ENCODE measurements at regions not wholly inside any gene's neighbourhood (a gene's known extent, or its start where the extent isn't known, plus 50 kb on each side); places are given as distances from the start of the nearest gene placed in this dataset.
"Not testable (repeated sequence)": the region's sequence is repeated elsewhere in the genome, so short reads cannot be mapped to it uniquely, and the experiment has no call there.

GRCh38 chr10:76764921-76765320, 872.7 kb downstream of the KCNMA1 start:
- H3K4me1 Mint-ChIP-seq (ENCODE audit: low read depth); CTCF ChIA-PET; POLR2A ChIA-PET; H3K27me3 Mint-ChIP-seq (ENCODE audit: low read depth); ATAC-seq; H3K36me3 Mint-ChIP-seq (ENCODE audit: low read depth); H3K4me3 Mint-ChIP-seq; DNase-seq; H3K9me3 Mint-ChIP-seq (ENCODE audit: insufficient read depth); H3K27ac Mint-ChIP-seq: not testable (repeated sequence)

DNA sequence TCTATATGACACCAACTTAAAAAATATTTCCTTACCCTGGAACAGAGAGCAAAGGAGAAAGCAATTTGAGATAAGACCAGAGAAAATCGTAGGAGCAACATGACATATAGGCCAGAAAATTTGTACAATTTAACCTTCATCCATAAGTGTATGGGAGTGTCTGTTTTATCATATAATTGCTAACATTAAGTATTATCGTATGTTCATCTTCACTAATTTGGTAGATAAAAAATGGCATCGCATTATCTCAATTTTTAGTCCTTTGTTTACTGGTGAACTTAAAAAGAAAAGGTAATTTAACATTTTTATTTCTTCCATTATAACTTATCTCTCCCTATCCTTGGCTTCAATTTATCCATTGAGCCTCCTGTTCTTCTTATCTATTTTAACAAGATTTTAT, 873.4 kb downstream of the KCNMA1 start:
- ChIA-PET CTCF (no interaction called here), POLR2A (no interaction called here)
- DNase-seq (no peak), ATAC-seq (no peak)
- no peaks in the 10 kb centered on the region for H3K9me3 Mint-ChIP-seq (ENCODE audit: insufficient read depth)
- H3K27me3 Mint-ChIP-seq (ENCODE audit: low read depth) = no peaks in the 10 kb centered on the region
- H3K36me3 Mint-ChIP-seq (ENCODE audit: low read depth) = no peaks in the 10 kb centered on the region
- H3K27ac Mint-ChIP-seq = no peak overlapping the region
- H3K4me1 Mint-ChIP-seq (ENCODE audit: low read depth) = no peaks in the 10 kb centered on the region
- no peak overlapping the region for H3K4me3 Mint-ChIP-seq

GRCh38 chr10:76763376-76763775, 874.2 kb downstream of the KCNMA1 start:
- Mint-ChIP-seq H3K27me3 (ENCODE audit: low read depth) (no peaks in the 10 kb centered on the region), H3K4me1 (ENCODE audit: low read depth) (no peaks in the 10 kb centered on the region), H3K9me3 (ENCODE audit: insufficient read depth) (no peaks in the 10 kb centered on the region), H3K36me3 (ENCODE audit: low read depth) (no peaks in the 10 kb centered on the region), H3K4me3 (no peak overlapping the region), H3K27ac (no peak overlapping the region)
- DNase-seq = no peak
- ChIA-PET POLR2A (no interaction called here), CTCF (no interaction called here)
- ATAC-seq = no peak

DNA sequence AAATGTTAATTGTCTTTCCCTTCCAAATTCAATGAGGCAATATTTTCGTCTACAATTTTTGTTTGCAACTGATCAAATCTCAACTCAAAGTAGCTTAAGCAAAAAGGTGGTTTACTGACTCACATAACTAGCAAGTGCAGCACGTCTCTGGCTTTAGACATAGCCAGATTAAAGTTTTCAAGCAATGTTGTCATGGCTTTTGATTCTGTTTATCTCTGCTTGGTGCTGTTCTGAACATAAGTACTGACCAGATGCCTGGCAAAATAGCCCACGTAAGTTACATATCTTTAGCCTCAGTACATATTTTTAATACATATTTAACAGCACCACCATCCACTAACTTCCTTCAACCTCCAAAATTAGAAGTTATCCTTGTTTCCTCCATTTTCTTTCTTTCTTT, 877.9 kb downstream of the KCNMA1 start:
- H3K9me3 Mint-ChIP-seq (ENCODE audit: insufficient read depth) = no peaks in the 10 kb centered on the region
- ChIA-PET CTCF (no interaction called here), POLR2A (no interaction called here)
- DNase-seq = no peak
- H3K36me3 Mint-ChIP-seq (ENCODE audit: low read depth) = no peaks in the 10 kb centered on the region
- no peaks in the 10 kb centered on the region for H3K4me1 Mint-ChIP-seq (ENCODE audit: low read depth)
- H3K27me3 Mint-ChIP-seq (ENCODE audit: low read depth) = no peaks in the 10 kb centered on the region
- ATAC-seq = no peak
- no peak overlapping the region for H3K4me3 Mint-ChIP-seq
- H3K27ac Mint-ChIP-seq = no peak overlapping the region

- DNase-seq (no peak), ATAC-seq (no peak)
- Mint-ChIP-seq H3K27ac (no peak overlapping the region), H3K4me1 (ENCODE audit: low read depth) (no peaks in the 10 kb centered on the region), H3K36me3 (ENCODE audit: low read depth) (no peaks in the 10 kb centered on the region), H3K4me3 (no peak overlapping the region), H3K27me3 (ENCODE audit: low read depth) (no peaks in the 10 kb centered on the region), H3K9me3 (ENCODE audit: insufficient read depth) (no peaks in the 10 kb centered on the region)
- ChIA-PET POLR2A (no interaction called here), CTCF (no interaction called here)
These were observed 894.4 kb downstream of the KCNMA1 start for GRCh38 chr10:76743169-76743568.

- ChIA-PET POLR2A (no interaction called here), CTCF (no interaction called here)
- H3K9me3 Mint-ChIP-seq (ENCODE audit: insufficient read depth) = no peaks in the 10 kb centered on the region
- ATAC-seq = no peak
- H3K27ac Mint-ChIP-seq = no peak overlapping the region
- H3K4me3 Mint-ChIP-seq = no peak overlapping the region
- H3K36me3 Mint-ChIP-seq (ENCODE audit: low read depth) = no peaks in the 10 kb centered on the region
- H3K4me1 Mint-ChIP-seq (ENCODE audit: low read depth) = peaks cover 5% of the 10 kb centered on the region
- DNase-seq = no peak
- no peaks in the 10 kb centered on the region for H3K27me3 Mint-ChIP-seq (ENCODE audit: low read depth)
These were observed 897.1 kb downstream of the KCNMA1 start for GRCh38 chr10:76740514-76740913.

DNA sequence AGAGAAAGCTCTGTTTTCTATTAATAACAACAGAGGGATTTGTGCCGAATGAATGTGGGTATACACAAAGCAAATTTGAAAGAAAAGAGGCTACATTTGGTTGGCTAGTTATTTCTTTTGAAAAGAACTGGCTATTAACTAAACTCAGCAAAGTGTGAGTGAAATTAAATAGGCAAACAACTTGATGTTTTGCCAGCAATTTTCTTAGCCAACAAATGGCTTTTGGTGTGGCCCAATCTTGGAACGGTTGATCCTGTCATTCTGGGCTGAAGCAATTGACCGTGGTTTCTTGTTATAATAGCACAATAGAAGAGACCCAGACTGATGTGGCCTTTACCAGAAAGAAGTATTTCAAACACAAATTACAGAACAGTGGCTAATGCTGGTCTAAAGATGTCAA, 898.6 kb downstream of the KCNMA1 start:
- no peak for DNase-seq
- Mint-ChIP-seq H3K36me3 (ENCODE audit: low read depth) (no peaks in the 10 kb centered on the region), H3K9me3 (ENCODE audit: insufficient read depth) (no peaks in the 10 kb centered on the region), H3K27me3 (ENCODE audit: low read depth) (no peaks in the 10 kb centered on the region), H3K4me1 (ENCODE audit: low read depth) (peaks cover 5% of the 10 kb centered on the region), H3K27ac (no peak overlapping the region), H3K4me3 (no peak overlapping the region)
- POLR2A ChIA-PET = no interaction called here
- ATAC-seq = no peak
- CTCF ChIA-PET = no interaction called here

DNA sequence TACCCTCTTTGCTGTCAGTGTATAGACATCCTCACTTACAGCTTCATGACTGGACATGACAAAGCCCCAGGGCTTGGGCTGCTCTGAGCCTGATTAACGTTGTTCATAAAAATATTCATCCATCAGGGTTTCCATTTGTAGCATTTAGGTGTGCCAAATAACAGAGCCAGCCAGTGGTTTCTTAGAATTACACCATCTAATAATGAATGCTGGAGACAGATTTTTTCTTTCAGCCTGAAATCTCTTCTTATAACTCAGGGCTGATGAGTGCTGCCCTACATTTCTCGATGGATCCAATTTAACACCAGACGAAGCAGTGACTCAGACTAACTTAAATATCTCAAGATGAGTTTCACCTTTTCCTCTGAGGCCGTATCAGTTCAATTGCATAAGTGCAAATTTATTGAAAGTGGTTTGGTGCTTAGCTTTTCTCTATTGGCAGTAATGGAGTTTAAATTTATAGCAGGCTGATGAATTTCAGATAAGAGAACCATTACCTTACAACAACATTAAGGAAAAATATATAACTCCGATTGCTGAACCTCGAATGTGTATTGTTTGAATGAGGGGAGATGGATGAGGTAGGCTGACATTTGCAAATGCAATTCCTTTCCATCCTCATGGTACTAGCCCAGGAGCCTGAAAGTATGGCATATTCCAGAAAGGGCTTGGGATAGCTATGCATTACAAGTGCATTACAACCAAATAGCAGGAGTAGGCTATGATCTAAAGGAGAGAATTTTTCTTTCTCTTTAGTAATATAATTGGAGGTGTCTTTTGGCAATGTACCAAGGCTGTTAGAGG, 900.6 kb downstream of the KCNMA1 start:
- H3K27me3 Mint-ChIP-seq (ENCODE audit: low read depth) = no peaks in the 10 kb centered on the region
- peaks cover 5% of the 10 kb centered on the region for H3K4me1 Mint-ChIP-seq (ENCODE audit: low read depth)
- ATAC-seq = no peak
- H3K36me3 Mint-ChIP-seq (ENCODE audit: low read depth) = no peaks in the 10 kb centered on the region
- H3K9me3 Mint-ChIP-seq (ENCODE audit: insufficient read depth) = peaks cover 2% of the 10 kb centered on the region
- no peak for DNase-seq
- H3K27ac Mint-ChIP-seq = no peak overlapping the region
- CTCF ChIA-PET = no interaction called here
- POLR2A ChIA-PET = no interaction called here
- H3K4me3 Mint-ChIP-seq = no peak overlapping the region

- H3K27me3 Mint-ChIP-seq (ENCODE audit: low read depth) = no peaks in the 10 kb centered on the region
- POLR2A ChIA-PET = no interaction called here
These were observed 901.2 kb downstream of the KCNMA1 start for GRCh38 chr10:76736392-76736791.

DNA sequence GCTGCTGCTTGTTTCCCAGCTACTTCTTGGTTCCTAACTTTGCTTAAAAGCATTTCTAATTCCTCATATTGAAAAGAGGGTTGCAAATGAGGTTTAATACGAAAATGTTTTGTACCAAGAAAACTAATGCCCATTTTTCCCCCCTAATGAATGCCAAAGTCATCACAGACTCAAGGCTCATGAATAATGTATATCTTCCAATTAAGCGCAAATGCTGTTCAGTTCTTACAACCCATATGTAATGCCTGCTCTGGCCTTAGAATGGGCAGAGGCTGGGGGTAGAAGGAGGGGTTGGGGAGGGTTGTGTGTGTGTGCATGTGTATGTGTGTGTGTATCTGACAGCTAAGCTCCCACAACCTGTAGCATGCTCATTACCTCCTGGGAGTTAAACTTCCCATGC, 901.7 kb downstream of the KCNMA1 start:
- DNase-seq (no peak), ATAC-seq (no peak)
- peaks cover 8% of the 10 kb centered on the region for H3K9me3 Mint-ChIP-seq (ENCODE audit: insufficient read depth)
- H3K27me3 Mint-ChIP-seq (ENCODE audit: low read depth) = no peaks in the 10 kb centered on the region
- H3K4me1 Mint-ChIP-seq (ENCODE audit: low read depth) = peaks cover 5% of the 10 kb centered on the region
- no peak overlapping the region for H3K4me3 Mint-ChIP-seq
- POLR2A ChIA-PET = no interaction called here
- no peak overlapping the region for H3K27ac Mint-ChIP-seq
- no peaks in the 10 kb centered on the region for H3K36me3 Mint-ChIP-seq (ENCODE audit: low read depth)
- CTCF ChIA-PET = no interaction called here

More at GRCh38 chr10:76736392-76736791, 901.2 kb downstream of the KCNMA1 start:
- Mint-ChIP-seq H3K27ac (peak overlapping the region; percentile 25), H3K4me3 (no peak overlapping the region), H3K36me3 (ENCODE audit: low read depth) (no peaks in the 10 kb centered on the region), H3K9me3 (ENCODE audit: insufficient read depth) (peaks cover 8% of the 10 kb centered on the region), H3K4me1 (ENCODE audit: low read depth) (peaks cover 5% of the 10 kb centered on the region)
- CTCF ChIA-PET = no interaction called here
- DNase-seq (no peak), ATAC-seq (no peak)

GRCh38 chr10:76733441-76733936, 904.1 kb downstream of the KCNMA1 start:
- ATAC-seq (no peak), DNase-seq (no peak)
- ChIA-PET POLR2A (no interaction called here), CTCF (no interaction called here)
- Mint-ChIP-seq H3K36me3 (ENCODE audit: low read depth) (no peaks in the 10 kb centered on the region), H3K9me3 (ENCODE audit: insufficient read depth) (peaks cover 8% of the 10 kb centered on the region), H3K4me1 (ENCODE audit: low read depth) (peaks cover 5% of the 10 kb centered on the region), H3K27me3 (ENCODE audit: low read depth) (no peaks in the 10 kb centered on the region), H3K27ac (no peak overlapping the region), H3K4me3 (no peak overlapping the region)

GRCh38 chr10:76732306-76732705, 905.3 kb downstream of the KCNMA1 start:
- CTCF ChIA-PET = no interaction called here
- no peak overlapping the region for H3K27ac Mint-ChIP-seq

More at GRCh38 chr10:76732306-76732705, 905.3 kb downstream of the KCNMA1 start:
- Mint-ChIP-seq H3K4me1 (ENCODE audit: low read depth) (peaks cover 5% of the 10 kb centered on the region), H3K27me3 (ENCODE audit: low read depth) (no peaks in the 10 kb centered on the region), H3K9me3 (ENCODE audit: insufficient read depth) (peaks cover 8% of the 10 kb centered on the region), H3K4me3 (no peak overlapping the region), H3K36me3 (ENCODE audit: low read depth) (no peaks in the 10 kb centered on the region)
- ATAC-seq (no peak), DNase-seq (no peak)
- POLR2A ChIA-PET = no interaction called here
